Heart left ventricle (tissue), 13 donors: ENCODE measurements at regions not wholly inside any gene's neighbourhood (a gene's known extent, or its start where the extent isn't known, plus 50 kb on each side); places are given as distances from the start of the nearest gene placed in this dataset.

Experiments
- CTCF ChIP-seq, 12 donors: fragments of 200-600 bp; sonication (generic) in 4 of 12; IDR thresholded peaks; one replicate each; pipeline versions ENCODE4 v1.5.0 to v1.8.0; 2018 to 2022; ENCODE audit warnings: antibody characterized with exemption in 12 of 12, mild to moderate bottlenecking in 5 of 12
- POLR2A ChIP-seq, 2 donors: fragments of 450-650 bp; IDR thresholded peaks; one replicate each; pipeline ENCODE4 v1.6.1; 2017; ENCODE audit warnings: antibody characterized with exemption in 2 of 2, mild to moderate bottlenecking in 2 of 2, moderate library complexity in 2 of 2
- donor health status: ischemic (EF 13 %, LVEDD 7.1; RV severe dilation, severe dysfunction).
- donor health status: DM: no; HTN: yes; CAD: no.
- donor health status: DM: no; HTN: no; CAD: no.
- donor health status: ischemic (EF 25% LVEDD 6.9; RV normal size, moderate dysfunction).
- donor health status: ischemic (EF 25% LVEDD 5.7; RV mildly dilated, moderate dysfunction).
- donor health status: ischemic (EF 35%, LVEDD 5.7; RV mildly dilated, moderate dysfunction).
- donor health status: nonischemic (EF 11% LVEDD 7.7; RV severe dilation, severe dysfunction).
- donor health status: DM: yes; HTN: yes; CAD: no.
- donor health status: PGD.
- donor health status: ischemic (EF 29% LVEDD 5.4; RV normal size, mild dysfunction).
- donor health status: nonischemic (EF 23%, LVEDD 6.1; RV moderate dilation, normal function).

- no peak for TF ChIP-seq CTCF (IDR thresholded peaks at IDR 0.05)
- no peak for TF ChIP-seq POLR2A (IDR thresholded peaks at IDR 0.05)
These were observed 101.9 kb upstream of the RNU6-1 start for GRCh38 chr15:67941648-67942310.
